CD4-positive, CD25-positive, alpha-beta regulatory T cell (primary cell): ENCODE measurements at regions not wholly inside any gene's neighbourhood (a gene's known extent, or its start where the extent isn't known, plus 50 kb on each side); places are given as distances from the start of the nearest gene placed in this dataset.

Experiments
- ATAC-seq, 2 donors: fragments of 150-1000 bp; cut with Tn5 transposase; one replicate each; pipeline ENCODE4 v1.10.0; 2021; ENCODE audit warnings: low read depth in 2 of 2, moderate number of reproducible peaks in 2 of 2, moderate library complexity in 1 of 2
- DNase-seq, 3 donors: peaks; one replicate each; pipeline versions ENCODE4 v3.0.0 to v3.0.0-alpha.2; 2012 to 2022; ENCODE audit warnings: mixed read lengths in 1 of 3
- H3K27ac ChIP-seq: one replicate; pipeline ENCODE4 v1.7.0; 2013; ENCODE audit warnings: mild to moderate bottlenecking, low read length; ENCODE audit not compliant: insufficient read depth, poor library complexity, severe bottlenecking
- H3K27me3 ChIP-seq: one replicate; pipeline ENCODE4 v1.7.0; 2013; ENCODE audit warnings: low read length; ENCODE audit not compliant: control insufficient read depth, insufficient read depth
- H3K36me3 ChIP-seq: one replicate; pipeline ENCODE4 v1.7.0; 2013; ENCODE audit warnings: mild to moderate bottlenecking, low read length, moderate library complexity; ENCODE audit not compliant: control insufficient read depth, insufficient read depth
- H3K4me1 ChIP-seq: 2 replicates; pipeline ENCODE4 v1.7.0; 2013; ENCODE audit warnings: mild to moderate bottlenecking, low read length; ENCODE audit not compliant: insufficient read depth, control insufficient read depth, poor library complexity, severe bottlenecking
- H3K4me3 ChIP-seq: one replicate; pipeline ENCODE4 v1.7.0; 2013; ENCODE audit warnings: low read depth, mild to moderate bottlenecking, low read length, moderate library complexity
- H3K9me3 ChIP-seq, 2 experiments: 1 replicate in 1 of 2; 2 replicates in 1 of 2; pipeline ENCODE4 v1.7.0; 2013; ENCODE audit warnings: low read length in 2 of 2, mild to moderate bottlenecking in 1 of 2, moderate library complexity in 1 of 2; ENCODE audit not compliant: control insufficient read depth in 2 of 2
- H3K27ac Mint-ChIP-seq, 3 donors: one replicate each; pipeline ENCODE4 v1.8.0; 2020 to 2022; ENCODE audit warnings: mild to moderate bottlenecking in 3 of 3, mixed read lengths in 3 of 3, moderate library complexity in 2 of 3
- H3K27me3 Mint-ChIP-seq: one replicate; pipeline ENCODE4 v1.8.0; 2022; ENCODE audit warnings: mild to moderate bottlenecking, mixed read lengths
- H3K36me3 Mint-ChIP-seq: one replicate; pipeline ENCODE4 v1.8.0; 2020; ENCODE audit warnings: mixed read lengths
- H3K4me1 Mint-ChIP-seq, 4 donors: one replicate each; pipeline ENCODE4 v1.8.0; 2020 to 2022; ENCODE audit warnings: mixed read lengths in 4 of 4, mild to moderate bottlenecking in 1 of 4
- H3K4me3 Mint-ChIP-seq, 4 donors: one replicate each; pipeline ENCODE4 v1.8.0; 2020 to 2022; ENCODE audit warnings: mild to moderate bottlenecking in 4 of 4, mixed read lengths in 4 of 4, moderate library complexity in 3 of 4
- H3K9me3 Mint-ChIP-seq, 7 donors: one replicate each; pipeline ENCODE4 v1.8.0; 2020 to 2022; ENCODE audit warnings: mixed read lengths in 7 of 7, mild to moderate bottlenecking in 3 of 7, moderate library complexity in 2 of 7

- Histone ChIP-seq H3K27me3 (peaks cover 8% of the 10 kb centered on the region), H3K36me3 (no peaks in the 10 kb centered on the region), H3K4me3 (no peak overlapping the region), H3K9me3 (no peaks in the 10 kb centered on the region), H3K27ac (no peak overlapping the region), H3K4me1 (no peaks in the 10 kb centered on the region)
- Mint-ChIP-seq H3K9me3 (peaks cover 0 to 5% (median 0%) of the 10 kb centered on the region in 7 donors), H3K4me3 (peak overlapping the region in 1 of 4 donors; percentile 82), H3K27me3 (peaks cover 5% of the 10 kb centered on the region), H3K4me1 (peaks cover 0 to 14% (median 5%) of the 10 kb centered on the region in 4 donors), H3K36me3 (no peaks in the 10 kb centered on the region), H3K27ac (no peak overlapping the region)
- no peak for DNase-seq
- no peak for ATAC-seq
Observed at GRCh38 chr1:38746402-38746935, 113.1 kb downstream of the RRAGC start.

GRCh38 chr1:38745476-38746401 is 113.8 kb downstream of the RRAGC start:
- no peak overlapping the region for H3K4me3 Mint-ChIP-seq
- Histone ChIP-seq H3K4me3 (no peak overlapping the region), H3K36me3 (no peaks in the 10 kb centered on the region), H3K4me1 (no peaks in the 10 kb centered on the region), H3K27ac (no peak overlapping the region), H3K27me3 (peaks cover 5% of the 10 kb centered on the region), H3K9me3 (no peaks in the 10 kb centered on the region)
- DNase-seq (peak in 1 of 3 donors; percentile 26), ATAC-seq (no peak)
- H3K36me3 Mint-ChIP-seq = no peaks in the 10 kb centered on the region
- H3K27ac Mint-ChIP-seq = no peak overlapping the region
- H3K9me3 Mint-ChIP-seq = peaks cover 0 to 5% (median 0%) of the 10 kb centered on the region in 7 donors
- H3K4me1 Mint-ChIP-seq = peaks cover 0 to 14% (median 5%) of the 10 kb centered on the region in 4 donors
- H3K27me3 Mint-ChIP-seq = peaks cover 11% of the 10 kb centered on the region

- H3K4me3 ChIP-seq = no peak overlapping the region
- no peaks in the 10 kb centered on the region for H3K9me3 ChIP-seq
- peaks cover 0 to 5% (median 0%) of the 10 kb centered on the region in 7 donors for H3K9me3 Mint-ChIP-seq
- no peak overlapping the region for H3K4me3 Mint-ChIP-seq
- H3K27ac ChIP-seq = no peak overlapping the region
- H3K4me1 Mint-ChIP-seq = peaks cover 0 to 14% (median 5%) of the 10 kb centered on the region in 4 donors
- H3K36me3 ChIP-seq = no peaks in the 10 kb centered on the region
- H3K27ac Mint-ChIP-seq = no peak overlapping the region
- DNase-seq (no peak), ATAC-seq (no peak)
- H3K27me3 ChIP-seq = no peaks in the 10 kb centered on the region
- H3K4me1 ChIP-seq = no peaks in the 10 kb centered on the region
- H3K36me3 Mint-ChIP-seq = no peaks in the 10 kb centered on the region
- peaks cover 11% of the 10 kb centered on the region for H3K27me3 Mint-ChIP-seq
Observed at GRCh38 chr1:38744452-38745350, 114.9 kb downstream of the RRAGC start.

GRCh38 chr1:38743184-38743583 is 116.4 kb downstream of the RRAGC start:
- Histone ChIP-seq H3K27ac (no peak overlapping the region), H3K9me3 (no peaks in the 10 kb centered on the region), H3K36me3 (no peaks in the 10 kb centered on the region), H3K4me1 (no peaks in the 10 kb centered on the region), H3K4me3 (no peak overlapping the region), H3K27me3 (no peaks in the 10 kb centered on the region)
- no peaks in the 10 kb centered on the region for H3K36me3 Mint-ChIP-seq
- H3K27ac Mint-ChIP-seq = no peak overlapping the region
- H3K27me3 Mint-ChIP-seq = peaks cover 7% of the 10 kb centered on the region
- DNase-seq = no peak
- peaks cover 0 to 14% (median 5%) of the 10 kb centered on the region in 4 donors for H3K4me1 Mint-ChIP-seq
- peaks cover 0 to 2% (median 0%) of the 10 kb centered on the region in 7 donors for H3K9me3 Mint-ChIP-seq
- no peak for ATAC-seq
- no peak overlapping the region for H3K4me3 Mint-ChIP-seq

- peaks cover 0 to 2% (median 0%) of the 10 kb centered on the region in 7 donors for H3K9me3 Mint-ChIP-seq
- no peak overlapping the region for H3K4me3 Mint-ChIP-seq
- H3K27me3 ChIP-seq = no peaks in the 10 kb centered on the region
- H3K36me3 ChIP-seq = no peaks in the 10 kb centered on the region
- no peaks in the 10 kb centered on the region for H3K9me3 ChIP-seq
- DNase-seq (no peak), ATAC-seq (no peak)
- H3K27ac Mint-ChIP-seq = no peak overlapping the region
- peaks cover 7% of the 10 kb centered on the region for H3K27me3 Mint-ChIP-seq
- H3K27ac ChIP-seq = no peak overlapping the region
- H3K36me3 Mint-ChIP-seq = no peaks in the 10 kb centered on the region
- no peaks in the 10 kb centered on the region for H3K4me1 ChIP-seq
- peaks cover 0 to 5% (median 0%) of the 10 kb centered on the region in 4 donors for H3K4me1 Mint-ChIP-seq
- H3K4me3 ChIP-seq = no peak overlapping the region
Observed at GRCh38 chr1:38741341-38741740, 118.2 kb downstream of the RRAGC start.

GRCh38 chr1:38740487-38740886 is 119.1 kb downstream of the RRAGC start:
- no peak for ATAC-seq
- H3K27ac Mint-ChIP-seq = no peak overlapping the region

GRCh38 chr1:38738207-38738606 is 121.4 kb downstream of the RRAGC start:
- no peaks in the 10 kb centered on the region for H3K4me1 ChIP-seq
- no peak for DNase-seq
- H3K9me3 ChIP-seq = no peaks in the 10 kb centered on the region
- no peak overlapping the region for H3K4me3 ChIP-seq
- H3K27ac Mint-ChIP-seq = peak overlapping the region in 1 of 3 donors; percentile 27
- peaks cover 25% of the 10 kb centered on the region for H3K27me3 Mint-ChIP-seq
- peaks cover 3% of the 10 kb centered on the region for H3K27me3 ChIP-seq
- H3K27ac ChIP-seq = no peak overlapping the region
- no peaks in the 10 kb centered on the region for H3K4me1 Mint-ChIP-seq
- H3K9me3 Mint-ChIP-seq = peaks cover 0 to 2% (median 0%) of the 10 kb centered on the region in 7 donors
- no peaks in the 10 kb centered on the region for H3K36me3 Mint-ChIP-seq
- no peak overlapping the region for H3K4me3 Mint-ChIP-seq
- H3K36me3 ChIP-seq = no peaks in the 10 kb centered on the region
- ATAC-seq = no peak

More at GRCh38 chr1:38740487-38740886, 119.1 kb downstream of the RRAGC start:
- H3K27me3 ChIP-seq = no peaks in the 10 kb centered on the region
- Mint-ChIP-seq H3K9me3 (peaks cover 0 to 2% (median 0%) of the 10 kb centered on the region in 7 donors), H3K4me1 (no peaks in the 10 kb centered on the region), H3K4me3 (no peak overlapping the region), H3K27me3 (peaks cover 16% of the 10 kb centered on the region), H3K36me3 (no peaks in the 10 kb centered on the region)
- no peaks in the 10 kb centered on the region for H3K4me1 ChIP-seq
- H3K4me3 ChIP-seq = no peak overlapping the region
- no peak for DNase-seq
- no peaks in the 10 kb centered on the region for H3K9me3 ChIP-seq
- no peaks in the 10 kb centered on the region for H3K36me3 ChIP-seq
- no peak overlapping the region for H3K27ac ChIP-seq
